Tibial nerve (tissue), 3 donors: ENCODE measurements at regions not wholly inside any gene's neighbourhood (a gene's known extent, or its start where the extent isn't known, plus 50 kb on each side); places are given as distances from the start of the nearest gene placed in this dataset.

Experiments used
- CTCF ChIP-seq, 5 experiments: fragments of 200-600 bp in 3 of 5; fragments of 450-650 bp in 2 of 5; sonication (generic) in 3 of 5; IDR thresholded peaks; one replicate each; pipeline ENCODE4 v1.5.1; 2016 to 2019; ENCODE audit warnings: antibody characterized with exemption in 5 of 5, mild to moderate bottlenecking in 3 of 5, moderate library complexity in 2 of 5
- POLR2A ChIP-seq, 2 donors: fragments of 450-650 bp; IDR thresholded peaks; one replicate each; pipeline ENCODE4 v1.6.1; 2017; ENCODE audit warnings: antibody characterized with exemption in 2 of 2, mild to moderate bottlenecking in 2 of 2, moderate library complexity in 2 of 2

DNA sequence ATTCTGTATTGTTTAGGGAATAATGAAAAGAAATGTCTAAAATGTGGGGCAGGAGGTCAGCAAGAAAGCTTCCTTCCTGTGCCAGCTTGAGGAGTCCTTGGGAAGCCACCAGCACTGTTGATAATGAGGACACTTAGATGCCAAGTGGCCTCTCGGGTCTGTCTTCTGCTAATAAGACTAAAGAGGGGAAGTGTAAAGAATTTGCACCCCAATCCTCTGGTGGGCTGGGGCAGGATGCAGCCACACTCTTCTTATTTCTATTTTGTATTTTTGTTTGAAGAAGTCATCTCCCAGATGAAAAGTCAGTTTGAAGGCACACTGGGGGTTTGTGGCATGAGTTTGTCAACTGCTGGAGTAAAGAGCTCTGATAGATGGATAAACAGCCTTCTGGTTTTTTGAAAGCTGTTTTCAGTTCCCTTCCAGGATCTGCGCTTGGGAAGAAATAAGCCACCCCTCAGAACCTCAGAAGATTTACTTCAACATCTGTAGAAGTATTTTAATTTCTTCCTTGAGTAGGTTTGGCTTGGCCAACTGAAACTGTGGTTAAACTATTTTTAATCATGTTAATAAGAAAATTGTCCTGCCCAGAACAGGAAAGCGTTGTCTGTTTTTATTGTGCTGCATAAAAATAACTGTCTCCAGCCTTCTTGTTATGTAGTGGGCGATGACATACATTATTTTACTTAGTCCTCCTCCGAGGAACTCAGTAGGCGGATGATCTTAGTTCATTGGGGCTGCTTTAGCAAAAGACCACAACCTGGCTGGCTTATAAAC lies 128.8 kb upstream of the GPR26 start:
- no peak for TF ChIP-seq POLR2A (IDR thresholded peaks at IDR 0.05)
- TF ChIP-seq CTCF (IDR thresholded peaks at IDR 0.05), result no peak
